ENCODE measurements at regions not wholly inside any gene's neighbourhood (a gene's known extent, or its start where the extent isn't known, plus 50 kb on each side); places are given as distances from the start of the nearest gene placed in this dataset.
A peak's percentile ranks its signal among the peaks of the same experiment; 100 is the strongest.
"Not testable (repeated sequence)": the region's sequence is repeated elsewhere in the genome, so short reads cannot be mapped to it uniquely, and the experiment has no call there.

DNA sequence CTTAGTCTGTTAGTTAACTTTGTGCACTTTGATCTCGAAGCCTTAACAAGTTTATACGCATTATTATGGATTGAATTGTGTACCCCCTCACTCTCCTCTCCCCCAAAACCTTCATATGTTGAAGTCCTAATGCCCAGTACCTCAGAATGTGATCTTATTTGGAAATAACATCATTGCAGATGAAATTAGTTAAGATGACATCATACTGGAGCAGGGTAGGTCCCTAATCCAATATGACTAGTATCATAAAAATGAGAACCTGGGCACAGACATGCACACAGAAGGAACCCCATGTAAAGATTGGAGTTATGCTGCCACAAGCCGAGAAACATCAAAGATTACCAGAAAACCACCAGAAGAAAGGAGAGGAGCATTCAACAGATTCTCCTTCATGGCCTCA, 85.8 kb upstream of the TSC22D1 start:
- no peak for DNase-seq (ENCODE audit: low read depth)

GRCh38 chr13:44660050-44660449, 83.9 kb upstream of the TSC22D1 start:
- no peak for DNase-seq (ENCODE audit: low read depth)

DNA sequence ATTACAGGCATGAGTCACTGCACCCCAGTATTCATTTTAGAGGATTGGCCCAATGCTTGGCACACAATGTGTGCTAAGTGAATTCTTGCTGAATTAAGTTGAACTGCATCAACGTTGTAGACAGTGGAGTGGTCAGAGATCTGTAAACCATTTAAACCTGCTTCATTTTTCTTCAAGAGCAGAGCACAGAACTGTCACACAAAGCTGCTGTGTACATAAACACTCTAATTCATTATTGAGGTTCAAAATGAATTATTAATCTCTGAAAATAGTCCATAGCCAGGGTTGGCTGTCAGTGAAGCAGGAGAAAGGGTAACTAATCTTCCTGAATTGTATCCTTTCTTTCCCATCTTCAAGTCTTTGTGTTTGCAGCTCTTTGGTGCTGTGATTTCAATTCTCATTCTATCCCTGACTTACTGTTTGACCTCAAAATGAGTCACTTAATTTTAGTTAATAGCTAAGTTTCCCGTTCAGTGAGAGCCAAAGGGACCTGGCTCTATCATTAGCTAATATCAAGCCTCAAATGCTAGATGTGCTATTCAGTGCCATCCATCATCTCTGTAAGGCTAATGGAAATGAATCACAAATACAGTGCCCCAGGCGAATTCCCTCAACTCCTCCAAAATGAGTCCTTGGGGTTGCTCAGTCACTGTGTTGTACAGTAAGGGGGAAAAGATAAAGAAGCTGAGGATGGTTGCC, 77.0 kb upstream of the TSC22D1 start:
- DNase-seq (ENCODE audit: low read depth): no peak

GRCh38 chr13:44652168-44652567, 76.0 kb upstream of the TSC22D1 start:
- no peak for DNase-seq (ENCODE audit: low read depth)

GRCh38 chr13:44651724-44652123, 75.6 kb upstream of the TSC22D1 start:
- DNase-seq (ENCODE audit: low read depth): no peak

DNA sequence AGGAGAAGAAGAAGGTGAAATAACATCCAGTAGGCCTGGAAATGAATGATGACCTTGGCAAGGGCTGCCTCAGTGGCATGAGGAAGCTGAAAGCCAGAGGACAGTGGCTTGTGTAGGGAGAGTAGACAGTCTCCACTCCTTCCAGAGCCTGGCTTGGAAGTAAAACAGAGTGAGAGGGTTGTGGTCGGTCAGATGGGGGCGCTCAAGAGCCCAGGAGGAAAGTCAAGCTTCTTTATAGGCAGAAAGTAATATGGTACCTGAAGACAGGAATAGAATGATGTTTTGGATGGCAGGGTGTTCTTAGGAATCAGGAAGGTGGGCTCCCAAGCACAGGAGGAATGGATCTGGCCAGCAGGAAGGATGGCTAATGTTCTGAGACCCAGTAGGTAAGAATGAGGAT, 75.1 kb upstream of the TSC22D1 start:
- DNase-seq (ENCODE audit: low read depth): no peak

DNA sequence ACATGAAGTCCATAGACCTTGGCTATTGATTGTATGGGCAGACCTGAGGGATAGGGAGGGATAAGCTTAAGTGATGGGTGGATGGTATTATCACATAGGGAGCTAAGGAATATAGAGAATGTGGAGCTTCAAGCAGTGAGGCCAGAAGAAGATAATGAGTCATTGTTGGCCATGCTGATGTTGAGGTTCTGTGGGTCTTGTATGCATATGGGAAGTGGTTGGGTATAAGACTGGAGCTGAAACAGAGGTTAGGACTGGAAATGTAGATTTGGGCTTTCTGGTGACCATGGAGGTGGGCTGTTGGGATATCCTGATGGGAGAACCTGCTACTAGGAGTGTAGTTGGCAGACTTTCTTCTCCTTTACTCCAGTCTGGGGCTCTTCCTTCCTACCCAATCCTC, 73.7 kb upstream of the TSC22D1 start:
- DNase-seq (ENCODE audit: low read depth): no peak

GRCh38 chr13:44649104-44649428, 72.9 kb upstream of the TSC22D1 start:
- DNase-seq (ENCODE audit: low read depth): no peak

GRCh38 chr13:44648392-44649103, 72.4 kb upstream of the TSC22D1 start:
- DNase-seq (ENCODE audit: low read depth): no peak

DNA sequence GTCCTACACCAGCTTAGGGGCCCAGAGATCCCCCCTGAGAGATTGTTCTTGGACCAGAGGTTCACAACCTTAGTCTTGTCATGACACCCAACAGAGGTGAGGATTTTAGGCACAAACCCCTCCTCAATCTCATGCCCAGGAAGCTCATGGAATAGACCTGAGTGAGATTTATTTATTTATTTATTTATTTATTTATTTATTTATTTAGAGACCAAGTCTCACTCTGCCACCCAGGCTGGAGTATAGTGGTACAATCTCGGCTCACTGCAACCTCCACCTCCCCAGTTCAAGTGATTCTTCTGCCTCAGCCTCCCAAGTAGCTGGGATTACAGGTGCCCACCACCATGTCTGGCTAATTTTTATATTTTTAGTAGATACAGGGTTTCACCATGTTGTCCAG, 71.4 kb upstream of the TSC22D1 start:
- not testable (repeated sequence) for DNase-seq (ENCODE audit: low read depth)

GRCh38 chr13:44646044-44646443, 69.9 kb upstream of the TSC22D1 start:
- no peak for DNase-seq (ENCODE audit: low read depth)

DNA sequence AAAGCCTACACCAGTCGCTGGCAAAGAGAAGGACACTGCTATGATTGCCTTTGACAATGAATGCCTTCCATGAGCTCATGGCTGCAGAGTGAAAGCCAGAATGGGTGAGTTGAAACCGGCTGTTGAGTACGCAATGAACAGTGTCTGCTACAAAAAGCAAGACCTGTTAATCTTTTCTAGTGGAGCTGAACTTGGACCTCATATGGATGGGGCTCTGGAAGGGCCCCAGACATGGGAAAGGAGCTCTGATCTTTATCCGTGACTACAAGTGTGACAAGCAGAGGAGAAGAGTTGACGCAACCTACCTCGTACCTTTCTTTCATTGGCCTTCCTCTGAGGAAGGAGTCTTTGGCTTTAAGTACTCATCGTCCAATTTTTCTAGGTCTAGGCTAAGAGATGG, 67.1 kb upstream of the TSC22D1 start:
- no peak for DNase-seq (ENCODE audit: low read depth)

DNA sequence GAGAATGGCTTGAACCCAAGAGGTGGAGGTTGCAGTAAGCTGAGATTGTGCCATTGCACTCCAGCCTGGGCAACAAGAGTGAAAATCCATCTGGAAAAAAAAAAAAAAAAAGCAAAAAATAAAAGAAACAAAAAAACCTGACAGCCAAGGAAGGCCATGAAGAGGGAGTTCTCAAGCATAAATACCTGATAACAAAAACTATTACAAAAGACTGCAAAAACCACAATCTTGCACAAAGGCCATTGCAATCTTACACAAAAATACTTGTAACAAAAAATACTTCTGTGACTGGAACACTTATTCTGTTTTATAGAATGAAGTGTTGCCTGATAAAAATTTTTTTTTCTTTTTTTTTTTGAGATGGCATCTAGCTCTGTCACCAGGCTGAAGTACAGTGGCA, 61.5 kb upstream of the TSC22D1 start:
- DNase-seq (ENCODE audit: low read depth): no peak

DNA sequence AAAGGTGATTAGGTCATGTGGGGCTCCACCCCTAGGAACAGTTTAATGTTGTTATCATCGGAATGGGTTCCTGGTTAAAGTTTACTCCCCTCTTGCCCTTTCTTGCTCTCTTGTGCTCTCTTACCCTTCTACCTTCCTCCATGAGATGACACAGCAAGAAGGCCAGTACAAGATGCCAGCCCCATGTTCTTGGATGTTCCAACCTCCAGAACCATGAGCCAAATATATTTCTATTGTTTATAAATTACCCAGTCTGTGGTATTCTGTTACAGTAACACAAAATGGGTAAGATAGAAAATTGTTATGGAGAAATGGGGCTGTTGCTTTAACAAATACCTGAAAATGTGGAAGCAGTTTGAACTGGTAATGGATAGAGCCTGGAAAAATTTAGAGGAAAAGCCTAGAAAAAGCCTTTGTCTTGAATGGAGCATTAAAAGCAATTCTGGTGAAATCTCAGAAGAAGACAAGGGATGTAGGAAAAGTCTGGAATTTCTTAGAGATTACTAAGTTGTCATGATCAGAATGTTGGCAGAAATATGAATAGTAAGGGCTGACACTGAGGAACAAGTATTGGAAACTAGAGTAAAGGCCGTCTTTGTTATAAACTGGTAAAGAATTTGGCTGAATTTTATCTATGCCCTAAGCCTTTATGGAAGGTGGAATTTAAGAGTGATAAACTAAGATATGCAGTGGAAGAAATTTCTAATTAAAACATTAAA, 53.5 kb upstream of the TSC22D1 start:
- DNase-seq (ENCODE audit: low read depth): peak; percentile 38

GRCh38 chr13:44628826-44629225, 52.7 kb upstream of the TSC22D1 start:
- DNase-seq (ENCODE audit: low read depth): peak; percentile 21

DNA sequence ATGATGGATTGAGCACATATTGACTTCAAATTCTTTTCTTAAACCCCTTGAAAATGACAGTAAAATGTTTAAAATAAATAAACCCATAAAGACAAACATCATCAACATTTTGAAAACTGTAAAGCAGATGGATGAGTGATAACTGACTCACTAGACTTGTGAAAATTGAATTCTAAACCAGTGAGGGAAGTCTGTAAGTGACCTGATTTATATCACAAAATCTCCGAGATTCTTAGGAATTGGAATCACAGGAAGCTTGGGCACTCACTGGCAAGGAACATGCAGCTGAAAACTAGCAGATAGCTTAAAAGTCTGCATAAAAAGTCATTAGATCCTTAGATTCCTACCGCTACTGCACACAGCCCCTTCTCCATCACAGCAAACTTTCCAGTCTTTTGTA, 51.3 kb upstream of the TSC22D1 start:
- peak; percentile 8 for DNase-seq (ENCODE audit: low read depth)

- DNase-seq (ENCODE audit: low read depth): no peak
Observed at GRCh38 chr13:44626176-44626575, 50.0 kb upstream of the TSC22D1 start.

All from GM04504 (cell line).